ENCODE measurements at regions not wholly inside any gene's neighbourhood (a gene's known extent, or its start where the extent isn't known, plus 50 kb on each side); places are given as distances from the start of the nearest gene placed in this dataset.

GRCh38 chr14:100394886-100395672, 71.9 kb downstream of the SLC25A47 start:
- no peak for ATAC-seq
- intact Hi-C loops (cut with micrococcal nuclease): no loop called here
- DNase-seq (ENCODE audit: extremely low read depth in 1 of 4, low spot score in 3 of 4): no peak
- H4K20me1 ChIP-seq (replicated peaks; ENCODE audit: control insufficient read depth, insufficient read depth, low read length): no peaks in the 10 kb centered on the region
- H3K27ac ChIP-seq (ENCODE audit: extremely low read depth, low read depth, low read length): no peak overlapping the region
- in situ Hi-C loops (cut with MboI): no loop called here
- no peak for FAIRE-seq
- no TSS peak for BruUV-seq (replicated peaks)
- no peaks in the 10 kb centered on the region for H3K27me3 ChIP-seq (ENCODE audit: control insufficient read depth in 2 of 2, insufficient read depth in 2 of 2, low read length in 2 of 2)
- no peak overlapping the region for H3K4me2 ChIP-seq (ENCODE audit: insufficient read depth, low read length)
- H3K36me3 ChIP-seq (ENCODE audit: control insufficient read depth, insufficient read depth, low read length): no peaks in the 10 kb centered on the region
- peaks cover 22% of the 10 kb centered on the region in 2 experiments for H3K4me1 ChIP-seq (replicated peaks in 1 of 2; ENCODE audit: control insufficient read depth in 2 of 2, insufficient read depth in 2 of 2, low read length in 2 of 2)
- 73% methylated on average over 14 of the region's 14 CpGs for WGBS (ENCODE audit: insufficient coverage, low coverage, missing lambda C conversion rate)
- no peak overlapping the region for H3K4me3 ChIP-seq
- H3K9ac ChIP-seq (ENCODE audit: insufficient read depth in 1 of 2, low read depth in 2 of 2, low read length in 2 of 2): no peak overlapping the region
- TF ChIP-seq BCOR (IDR thresholded peaks at IDR 0.05): peak; percentile 52; the same call in 1 of the 2 replicates
- peak; percentile 74 for TF ChIP-seq RBM25 (IDR thresholded peaks at IDR 0.05; ENCODE audit: low read depth, low read length, severe bottlenecking)
- no peak for TF ChIP-seq RBM39 (optimal IDR thresholded peaks at IDR 0.05; ENCODE audit: low read depth, low read length)
- no peak for TF ChIP-seq NONO (IDR thresholded peaks at IDR 0.05; ENCODE audit: low read depth in 2 of 2, low read length in 1 of 2)
- 0 out of 4 replicates have a peak, but pooled peaks of 1 of the 2 experiments have one; percentile 21 for TF ChIP-seq KDM1A (IDR thresholded peaks at IDR 0.05)
- peak; percentile 35; the same call in 1 of the 2 replicates for TF ChIP-seq ESRRA (IDR thresholded peaks at IDR 0.05; ENCODE audit: borderline replicate concordance, low read depth)
- no peak for TF ChIP-seq MCM3 (IDR thresholded peaks at IDR 0.05)
- no peak for TF ChIP-seq CLOCK (CRISPR knock-in tag; IDR thresholded peaks at IDR 0.05; ENCODE audit: borderline replicate concordance)
- TF ChIP-seq ZFP36 (IDR thresholded peaks at IDR 0.05; ENCODE audit: low read depth, low read length, partially characterized antibody): no peak
- H2AFZ ChIP-seq (ENCODE audit: low read depth, low read length): no peak overlapping the region
- ChIA-PET POLR2A (no interaction called here), CTCF (ENCODE audit: low intra/inter-chr PET ratio) (no interaction called here)
- peaks cover 2% of the 10 kb centered on the region; the same call in 1 of the 3 replicates for H3K79me2 ChIP-seq (ENCODE audit: control insufficient read depth, insufficient read depth, low read length)
- H3K9me1 ChIP-seq (ENCODE audit: control insufficient read depth, insufficient read depth, low read length): no peaks in the 10 kb centered on the region
- no peaks in the 10 kb centered on the region for H3K9me3 ChIP-seq (replicated peaks; ENCODE audit: control insufficient read depth, insufficient read depth, low read depth, low read length)
